GM12872 (cell line): ENCODE measurements at regions not wholly inside any gene's neighbourhood (a gene's known extent, or its start where the extent isn't known, plus 50 kb on each side); places are given as distances from the start of the nearest gene placed in this dataset.

ENCODE experiments used
- CTCF ChIP-seq: IDR thresholded peaks from 3 replicates; pipeline ENCODE4 v1.5.1; 2011; ENCODE audit warnings: low read depth, mild to moderate bottlenecking, low read length, moderate library complexity; ENCODE audit not compliant: insufficient read depth

DNA sequence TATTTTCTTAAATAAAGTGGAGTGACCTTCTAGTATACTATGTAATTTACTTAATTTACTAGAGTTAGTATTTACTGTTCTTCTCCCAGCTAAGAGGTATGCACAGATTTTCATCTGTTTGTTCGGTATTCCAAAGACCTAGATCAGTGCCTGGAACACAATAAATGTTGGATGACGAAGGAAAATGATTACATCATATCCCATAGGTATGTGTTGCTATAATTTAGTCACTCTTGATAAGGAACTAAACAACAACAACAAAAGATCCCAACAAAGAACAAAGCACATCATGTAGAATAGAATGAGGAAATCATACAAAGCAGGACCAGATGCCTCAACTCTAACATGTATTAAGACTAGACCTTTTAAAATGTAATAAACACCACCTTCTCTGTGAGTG lies 89.6 kb upstream of the ADGRF1 start:
- no peak for TF ChIP-seq CTCF

DNA sequence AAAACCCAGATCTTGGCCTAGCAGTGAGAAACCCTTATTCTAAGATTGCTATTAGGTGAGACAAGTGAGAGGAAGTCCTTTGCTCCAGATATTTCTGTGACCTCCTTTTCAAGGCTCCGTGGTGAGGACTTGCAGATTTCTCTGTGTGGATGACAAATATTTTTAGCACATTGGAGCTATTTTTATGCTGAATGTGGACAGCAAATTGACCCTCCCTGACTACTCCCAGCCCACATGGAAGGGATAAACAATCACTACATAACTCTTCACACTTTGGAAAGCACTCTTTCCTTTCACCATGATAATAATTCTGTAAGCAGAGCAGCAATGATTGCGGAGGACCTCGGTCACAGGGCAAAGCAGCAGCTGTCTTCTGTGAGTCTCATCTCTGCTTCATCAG lies 88.0 kb upstream of the ADGRF1 start:
- no peak for TF ChIP-seq CTCF

GRCh38 chr6:47129129-47129528 lies 87.0 kb upstream of the ADGRF1 start:
- TF ChIP-seq CTCF, result no peak

- TF ChIP-seq CTCF, result no peak
Measured at GRCh38 chr6:47126647-47127391, 84.7 kb upstream of the ADGRF1 start.

DNA sequence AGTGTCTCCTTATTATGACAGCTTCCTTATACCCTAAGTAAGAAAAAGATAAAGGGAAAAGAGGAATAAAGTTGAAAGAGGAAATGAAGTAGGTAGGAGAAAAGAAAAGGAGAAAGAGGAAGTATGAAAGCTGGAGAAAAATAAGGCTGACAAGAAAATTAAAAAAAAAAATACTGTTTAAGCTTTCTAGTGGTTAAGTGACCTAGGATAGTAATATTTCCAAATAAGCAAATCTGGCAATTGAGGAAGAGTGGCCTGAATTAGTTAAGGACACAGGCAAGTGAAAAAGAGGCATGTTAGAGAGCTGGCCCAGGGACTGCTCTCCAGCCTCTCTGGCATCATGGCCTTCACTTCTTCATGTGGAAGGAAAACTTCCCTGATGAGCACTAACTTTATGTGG lies 76.5 kb upstream of the ADGRF1 start:
- TF ChIP-seq CTCF, result no peak

GRCh38 chr6:47117314-47117713 lies 75.2 kb upstream of the ADGRF1 start:
- no peak for TF ChIP-seq CTCF

DNA sequence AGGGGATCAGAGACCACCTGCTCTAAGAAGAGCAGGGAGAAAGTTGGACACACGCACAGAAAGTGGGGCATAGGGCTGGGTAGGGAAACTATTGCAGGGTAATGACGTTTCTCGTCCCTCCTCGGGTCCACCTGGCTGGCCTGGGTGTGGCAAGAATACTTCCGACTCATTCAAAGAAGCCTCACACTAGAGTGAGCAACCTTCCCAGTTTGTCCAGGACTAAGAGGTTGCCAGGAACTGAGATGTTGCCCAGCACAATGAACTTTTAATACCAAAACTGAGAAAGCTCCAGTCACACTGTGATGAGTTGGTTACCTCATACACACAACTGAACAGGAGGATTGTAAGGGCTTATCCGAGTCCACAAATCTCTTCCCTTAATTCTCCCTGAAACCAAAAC lies 74.5 kb upstream of the ADGRF1 start:
- TF ChIP-seq CTCF, result no peak
